Endometrial microvascular endothelial cells (primary cell): ENCODE measurements at regions not wholly inside any gene's neighbourhood (a gene's known extent, or its start where the extent isn't known, plus 50 kb on each side); places are given as distances from the start of the nearest gene placed in this dataset.

Experiments used
- in situ Hi-C: cut with HindIII; loops from 2 replicates; pipeline ENCODE4 v1.10.0; 2017; ENCODE audit warnings: low sequenced_read_pairs, low pct_unique_long_range_greater_than_20kb; ENCODE audit errors: inconsistent ontology term

DNA sequence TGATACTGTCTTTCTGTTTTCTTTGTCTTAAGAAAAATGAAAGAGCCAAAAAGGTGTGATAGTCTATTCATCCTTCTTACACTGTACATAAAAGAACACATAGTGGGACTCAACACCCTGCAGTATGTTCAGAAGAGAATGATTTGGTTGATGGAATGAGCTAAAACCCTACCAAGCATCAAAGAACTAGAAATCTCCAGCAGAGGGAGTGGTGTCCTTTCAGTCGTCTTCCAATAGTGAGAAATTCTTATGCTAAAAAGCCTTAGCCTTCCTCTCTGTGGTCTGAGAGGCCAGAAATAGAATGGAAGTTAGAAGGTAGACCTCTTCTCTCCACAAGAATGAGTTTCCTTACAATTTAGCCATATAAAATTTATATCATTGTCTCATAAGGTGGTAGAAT is 393.4 kb upstream of the SEL1L start:
- in situ Hi-C loops = no loop called here

DNA sequence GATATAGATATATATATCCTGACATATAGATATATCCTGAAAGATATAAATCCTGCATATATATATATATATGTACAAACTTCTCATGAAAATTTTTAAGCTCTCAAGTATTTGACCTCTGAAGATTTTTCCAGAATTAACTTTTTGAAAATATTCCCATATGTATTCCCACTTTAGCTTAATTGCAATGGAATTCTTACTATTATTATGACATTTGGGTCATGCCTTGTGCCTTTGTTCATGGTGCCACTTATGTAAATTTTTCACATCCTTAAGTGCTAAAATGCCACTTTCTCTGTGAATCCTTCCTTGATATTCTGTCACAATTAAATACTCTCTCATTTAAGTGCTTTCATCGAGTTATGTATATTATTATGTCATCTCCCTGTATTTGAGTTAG is 398.2 kb upstream of the SEL1L start:
- in situ Hi-C loops = no loop called here

DNA sequence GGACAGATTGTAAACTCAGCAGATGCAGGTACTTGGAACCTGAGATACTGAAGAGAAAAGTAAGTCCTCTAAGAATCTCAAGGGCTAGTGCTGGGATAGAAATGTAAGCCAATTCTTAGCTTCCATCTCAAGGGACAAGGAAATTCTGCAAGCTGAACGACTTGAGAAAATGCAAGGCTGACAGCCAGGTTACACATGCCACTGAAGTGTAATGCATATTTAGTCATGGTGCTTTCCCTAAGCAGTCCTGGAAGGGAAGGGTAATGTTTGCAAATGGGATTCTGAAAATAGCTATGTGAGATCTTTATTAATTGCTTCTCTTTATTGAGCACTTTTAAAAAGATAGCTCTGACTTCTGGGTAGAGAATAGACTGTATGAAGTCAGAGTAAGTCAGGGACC is 402.7 kb upstream of the SEL1L start:
- in situ Hi-C loops = no loop called here

DNA sequence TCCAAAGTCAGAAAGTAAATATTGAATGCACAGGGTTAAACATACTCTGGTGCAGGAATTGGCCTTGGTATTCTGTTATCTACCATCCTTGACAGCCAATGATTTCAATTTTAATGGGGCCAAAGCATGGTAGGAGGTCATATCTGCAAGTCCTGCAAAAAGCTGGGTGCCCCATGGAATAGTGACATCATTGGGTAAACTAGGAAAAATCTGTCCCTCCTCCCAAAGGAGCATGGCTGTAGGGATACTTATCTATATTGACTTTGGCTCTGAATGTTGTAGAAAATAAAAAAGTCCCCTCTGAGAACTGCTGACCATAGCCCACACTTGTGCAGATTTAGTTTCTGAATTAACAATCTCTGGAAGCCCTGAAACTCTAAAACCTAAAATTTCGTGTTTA is 403.2 kb upstream of the SEL1L start:
- in situ Hi-C loops = no loop called here

DNA sequence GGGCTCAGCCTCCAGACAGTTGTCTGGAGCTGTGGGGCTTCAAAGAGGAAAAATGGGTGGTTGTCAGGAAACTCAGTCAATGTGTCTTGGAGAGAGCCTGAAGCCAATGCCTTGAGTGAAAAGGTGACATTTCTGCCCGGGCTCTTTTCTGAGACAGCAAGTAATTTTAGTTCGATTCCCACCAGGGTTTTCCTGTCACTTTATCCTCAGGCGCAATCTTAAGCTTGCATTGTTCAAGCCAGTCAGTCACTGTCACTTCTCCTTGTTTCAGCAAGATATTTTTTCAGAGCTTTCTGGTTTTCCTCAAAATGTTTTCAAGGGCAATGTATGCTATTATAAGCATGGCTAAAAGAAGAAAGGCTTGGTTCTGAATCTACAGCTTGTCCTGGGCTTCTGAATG is 404.7 kb upstream of the SEL1L start:
- in situ Hi-C loops = no loop called here

DNA sequence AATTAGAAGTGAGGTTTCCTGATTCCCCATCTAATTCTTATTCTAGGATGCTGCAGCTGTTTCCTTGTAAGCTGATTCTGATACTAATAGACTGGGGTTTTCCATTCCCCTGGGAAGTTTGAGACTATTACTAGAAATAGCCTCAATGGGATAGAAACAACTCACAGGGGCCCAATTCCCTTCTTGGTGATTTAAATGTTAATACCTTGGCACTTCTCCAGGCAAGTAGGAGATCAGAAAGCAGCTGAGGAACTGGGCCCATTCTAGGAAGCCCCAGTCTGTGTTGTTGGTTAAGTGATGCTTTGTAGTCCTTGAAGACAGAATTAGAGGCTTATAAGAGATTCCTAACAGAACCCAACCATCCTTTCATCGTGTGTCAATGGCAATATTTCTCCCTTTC is 407.0 kb upstream of the SEL1L start:
- in situ Hi-C loops = no loop called here

DNA sequence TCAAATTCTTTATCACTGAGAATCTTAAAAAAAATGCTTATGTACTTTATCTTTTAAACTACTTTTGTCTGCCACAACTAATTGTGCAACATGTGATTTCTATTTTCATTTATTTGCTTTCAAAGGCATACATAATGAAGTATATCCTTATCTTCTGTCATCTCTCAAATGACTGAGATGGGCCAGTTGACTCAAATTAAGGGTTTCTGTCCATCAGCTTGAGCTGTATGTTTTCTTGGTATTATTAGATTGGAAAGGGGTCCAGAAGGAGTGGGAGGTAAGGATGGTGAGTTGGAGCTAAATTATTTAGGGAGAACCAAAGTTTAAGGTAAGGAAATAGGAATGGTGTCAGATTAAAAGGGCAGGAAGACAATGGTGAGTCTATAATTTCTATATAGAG is 408.4 kb upstream of the SEL1L start:
- in situ Hi-C loops = no loop called here

DNA sequence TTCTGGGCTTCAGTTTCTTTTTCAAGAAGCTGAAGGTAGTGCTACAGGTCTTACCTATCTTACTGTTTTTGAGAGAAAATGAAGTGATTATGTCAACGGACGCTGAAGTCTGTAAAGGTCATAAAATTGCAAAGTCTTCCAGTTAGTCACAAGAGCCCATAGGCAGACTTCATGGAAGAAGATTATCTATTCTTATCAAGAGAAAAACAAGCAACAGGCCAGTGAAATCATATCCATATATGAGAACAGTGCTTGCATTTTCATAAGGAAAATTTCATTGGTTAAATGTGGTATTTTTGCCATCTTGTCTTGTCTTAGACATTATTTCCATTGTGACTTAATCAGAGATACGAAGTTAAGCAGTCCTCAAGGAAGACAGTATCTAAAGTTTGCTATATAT is 412.7 kb upstream of the SEL1L start:
- in situ Hi-C loops = no loop called here

DNA sequence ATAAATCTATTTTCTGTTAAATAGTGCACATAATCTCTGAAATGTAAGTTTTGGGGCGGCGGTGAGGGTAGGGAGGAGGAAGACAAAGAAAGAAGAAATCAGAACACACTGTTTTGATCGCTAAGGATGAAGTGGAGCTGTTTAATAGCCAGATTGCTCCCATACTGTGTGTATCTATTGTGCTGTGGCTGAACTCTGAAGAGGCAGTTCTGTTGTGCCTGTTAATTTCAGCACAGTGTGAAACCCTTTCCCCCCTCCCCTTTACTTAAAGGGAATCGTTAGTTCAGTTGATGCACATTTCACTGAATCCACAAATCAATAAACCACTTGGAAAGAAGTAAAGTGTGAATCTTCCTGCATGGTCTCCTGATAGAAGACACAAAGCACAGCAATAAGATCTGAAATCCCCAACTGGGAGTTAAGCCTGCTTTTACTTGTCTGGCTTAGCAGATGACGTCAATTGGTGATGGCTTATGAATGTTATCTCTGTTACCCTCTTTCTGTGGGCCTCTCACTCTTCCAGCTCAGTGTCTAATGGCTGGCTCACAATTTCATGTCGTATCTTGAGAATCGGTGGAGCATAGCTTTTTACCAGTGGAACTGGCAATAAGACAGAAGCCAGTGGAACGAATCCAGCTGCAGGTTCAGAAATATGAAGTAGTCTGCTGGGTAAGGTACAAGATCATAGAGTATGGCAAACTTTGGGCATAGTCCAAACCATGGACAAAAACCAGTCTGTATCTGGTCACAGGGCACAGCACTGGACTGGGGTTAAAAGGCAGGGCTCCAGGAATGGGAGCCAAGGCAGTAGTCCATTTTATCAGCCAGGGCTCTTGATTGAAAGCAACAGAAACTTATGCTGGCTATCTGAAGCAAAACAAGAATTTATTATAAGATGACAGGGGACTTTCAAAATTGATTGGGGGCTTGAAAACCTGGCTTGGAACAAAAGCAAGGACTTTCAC is 413.5 kb upstream of the SEL1L start:
- in situ Hi-C loops = no loop called here

DNA sequence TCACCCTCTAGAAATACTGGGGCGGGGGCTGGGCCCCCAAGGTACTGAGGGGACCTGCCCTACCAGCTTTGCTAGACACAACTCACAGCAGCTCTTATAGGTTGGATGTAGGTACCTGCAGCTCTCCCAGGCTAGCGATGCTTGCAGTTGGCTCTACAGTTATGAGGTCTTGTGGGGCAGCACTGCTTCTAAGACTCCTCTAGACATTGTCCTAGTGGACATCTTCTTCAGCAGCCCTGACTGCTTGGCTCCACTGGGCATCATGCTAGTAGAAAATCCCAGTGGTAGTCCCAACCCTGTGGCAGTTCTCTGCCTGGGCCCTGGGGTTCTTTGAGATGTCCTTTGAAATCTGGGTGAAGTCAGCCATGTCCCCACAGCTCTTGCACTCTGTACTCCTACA is 419.3 kb upstream of the SEL1L start:
- in situ Hi-C loops = no loop called here

DNA sequence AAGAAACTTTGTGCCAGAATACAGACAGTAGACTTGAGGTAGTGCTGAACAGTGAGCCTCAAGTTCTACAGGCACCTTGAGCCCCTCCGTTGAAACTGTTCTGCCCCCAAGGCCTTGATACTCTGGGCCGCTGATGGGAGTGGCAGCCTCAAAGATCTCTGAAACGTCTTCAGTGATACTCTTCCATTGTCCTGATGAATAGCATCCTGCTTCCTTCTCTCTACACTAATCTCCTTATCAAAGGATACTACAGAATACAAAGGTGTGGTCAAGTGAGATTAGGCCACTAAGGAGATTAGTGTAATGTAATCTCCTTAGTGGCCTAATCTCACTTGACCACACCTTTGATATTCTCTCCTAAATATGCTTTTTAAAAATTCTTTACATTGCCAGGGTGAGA is 419.8 kb upstream of the SEL1L start:
- in situ Hi-C loops = no loop called here

DNA sequence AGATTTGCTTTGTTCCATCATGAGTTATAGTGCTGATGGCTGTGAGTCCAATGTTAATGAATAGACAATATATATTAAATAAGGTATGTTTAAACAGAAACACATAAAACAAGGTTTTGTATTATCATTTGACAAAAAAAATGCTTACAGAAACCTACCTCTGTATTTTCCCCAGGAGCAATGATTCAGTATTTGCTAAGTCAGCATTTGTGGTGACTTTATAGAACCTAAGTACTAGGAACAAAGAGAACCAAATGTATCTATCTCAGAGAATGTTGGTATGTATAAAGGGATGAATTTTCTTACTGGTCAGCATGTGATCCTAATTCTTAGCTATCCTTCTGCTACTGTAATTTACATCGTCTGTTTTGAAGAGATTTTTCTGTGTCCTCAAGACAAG is 421.5 kb upstream of the SEL1L start:
- in situ Hi-C loops = no loop called here

DNA sequence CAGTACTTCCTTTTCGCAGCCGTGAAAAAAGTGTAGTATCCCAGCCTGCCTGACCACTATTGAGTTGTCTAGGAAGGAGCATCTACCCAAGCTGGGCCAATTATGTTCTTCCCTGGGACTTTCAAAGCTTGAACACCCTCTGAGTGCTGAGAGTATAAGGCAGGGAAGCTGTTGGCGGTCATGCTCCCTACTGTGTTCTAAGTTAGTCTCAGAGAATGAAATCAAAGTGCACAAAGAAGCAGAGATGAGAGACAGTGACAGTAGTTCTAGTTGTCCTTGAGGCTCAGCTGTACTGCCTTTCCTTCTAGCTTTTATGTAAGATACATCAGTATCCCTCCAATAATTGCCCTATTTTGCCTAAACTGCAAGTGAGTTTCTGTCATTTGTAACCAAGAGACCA is 427.1 kb upstream of the SEL1L start:
- in situ Hi-C loops = no loop called here

DNA sequence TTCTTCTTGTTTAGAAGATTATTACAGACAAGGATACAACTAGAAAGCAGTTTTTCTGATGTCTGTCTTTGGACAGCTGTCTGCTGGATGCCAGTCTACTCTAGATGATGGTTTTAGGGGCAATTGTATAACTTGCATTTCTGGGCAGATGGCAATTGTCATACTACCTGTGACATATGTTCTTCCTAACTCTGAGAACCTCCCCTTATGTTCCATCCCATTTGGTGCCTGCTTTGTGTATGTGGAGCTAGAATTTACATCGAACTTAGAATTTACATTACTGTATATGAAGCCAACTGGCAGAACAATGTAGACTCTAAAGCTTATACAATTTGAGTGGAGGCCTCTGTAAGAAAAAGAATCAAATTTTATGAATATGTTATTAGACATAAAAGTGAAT is 430.2 kb upstream of the SEL1L start:
- in situ Hi-C loops = no loop called here

DNA sequence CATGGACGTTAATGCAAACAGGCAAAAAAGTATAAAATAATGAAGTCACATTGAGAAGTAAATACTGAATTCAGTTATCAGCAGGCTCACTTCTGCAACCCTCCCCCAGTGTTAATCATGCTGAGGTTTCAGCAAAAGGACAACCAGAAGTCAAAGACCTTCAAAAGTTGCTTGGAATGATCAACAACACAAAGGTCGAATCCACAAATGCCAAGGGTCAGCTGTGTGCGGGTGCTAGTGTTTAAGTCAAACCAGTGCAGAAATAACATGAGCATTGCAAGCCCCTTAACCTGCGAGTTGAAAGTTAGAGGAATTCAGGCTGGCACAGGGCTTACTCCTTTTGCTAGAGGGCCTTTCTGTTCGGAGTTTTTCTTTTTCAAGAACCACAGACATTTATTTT is 436.7 kb upstream of the SEL1L start:
- in situ Hi-C loops = no loop called here

DNA sequence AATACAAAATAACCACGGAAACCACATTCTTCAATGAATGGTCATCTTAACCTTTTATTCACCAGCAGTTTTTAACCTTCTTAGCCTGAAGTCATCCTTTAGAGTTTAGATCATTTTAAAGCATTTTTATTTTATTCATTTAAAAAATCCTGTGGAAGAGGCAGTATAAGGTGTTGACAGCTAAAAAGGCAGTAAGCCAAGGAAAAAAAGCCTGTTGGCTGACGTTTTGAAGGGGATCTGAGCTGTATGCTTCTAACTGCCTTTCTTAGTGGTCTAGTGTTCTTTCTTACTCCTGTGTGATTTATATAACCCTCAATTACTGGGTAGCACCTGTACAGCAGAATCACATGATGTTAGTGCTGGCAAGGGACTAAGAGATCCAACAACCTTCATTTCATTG is 438.3 kb upstream of the SEL1L start:
- in situ Hi-C loops = no loop called here

DNA sequence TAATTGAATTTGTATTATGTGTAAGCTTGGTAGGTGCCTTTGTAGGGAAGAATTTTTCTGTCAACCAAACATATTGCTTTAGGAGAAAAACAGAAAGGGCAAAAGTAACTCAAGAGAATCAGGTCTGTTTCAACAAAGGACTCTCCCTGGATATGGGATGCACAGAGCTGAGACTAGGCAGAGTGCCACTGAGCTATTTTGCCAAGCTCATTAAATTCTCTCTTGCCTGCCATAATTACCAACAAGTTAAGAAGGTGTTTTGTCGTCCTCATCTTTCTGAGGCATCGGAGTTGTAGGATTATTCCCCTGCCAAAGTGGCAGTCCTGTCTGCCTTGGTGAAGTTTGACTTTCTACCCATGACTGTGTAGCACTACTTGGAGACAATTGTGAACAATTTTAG is 438.9 kb upstream of the SEL1L start:
- in situ Hi-C loops = no loop called here

DNA sequence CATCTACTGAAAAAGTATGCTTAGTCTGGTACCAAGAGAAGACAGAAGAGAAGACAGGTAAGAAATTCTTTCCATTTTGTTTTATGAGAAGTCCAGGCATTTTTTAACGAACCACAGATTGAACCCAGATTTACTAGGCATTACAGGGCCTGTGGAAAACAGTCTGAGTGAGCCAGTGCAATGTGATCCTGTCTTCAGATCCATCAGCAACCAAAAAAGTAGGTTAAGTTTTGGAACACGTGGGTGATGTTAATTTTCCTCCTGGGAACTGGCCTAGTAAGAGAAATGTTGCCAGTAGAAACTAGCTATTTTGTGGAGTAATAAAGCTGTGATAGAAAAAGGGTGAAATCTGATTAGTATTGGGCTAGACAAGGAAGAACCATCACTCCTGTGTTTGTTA is 440.9 kb upstream of the SEL1L start:
- in situ Hi-C loops = no loop called here

DNA sequence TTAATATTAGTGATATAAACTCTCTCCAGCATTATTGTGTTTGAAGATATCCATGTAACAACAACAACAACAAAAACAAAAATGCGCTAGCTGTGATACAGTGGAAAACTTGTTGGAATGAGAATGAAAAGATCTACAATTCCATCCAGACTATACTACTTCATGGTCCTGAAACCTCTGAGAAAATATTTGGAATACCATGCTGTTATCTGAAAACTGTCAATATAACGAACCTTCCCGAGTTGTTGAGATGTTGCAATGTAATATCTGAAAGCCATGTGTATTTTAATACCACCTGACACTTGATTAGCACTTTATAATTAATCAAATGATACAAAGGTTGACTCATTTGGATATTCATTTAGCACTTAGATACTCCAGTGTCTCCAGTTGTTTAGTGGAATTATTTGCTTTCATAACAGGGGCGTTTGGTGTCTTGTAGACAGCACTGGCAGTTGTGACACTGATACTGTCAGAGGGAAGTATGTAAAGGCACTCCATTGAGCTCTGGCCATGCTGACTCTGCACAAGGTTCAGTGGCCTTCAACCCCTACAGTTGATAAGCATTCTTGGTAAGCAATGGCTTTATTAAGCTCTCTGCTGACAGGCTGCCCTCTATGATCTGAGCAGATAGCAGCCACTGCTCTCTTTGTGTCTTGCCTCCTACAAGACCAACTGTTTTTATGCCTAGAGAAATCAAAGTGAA is 447.1 kb upstream of the SEL1L start:
- in situ Hi-C loops = no loop called here

DNA sequence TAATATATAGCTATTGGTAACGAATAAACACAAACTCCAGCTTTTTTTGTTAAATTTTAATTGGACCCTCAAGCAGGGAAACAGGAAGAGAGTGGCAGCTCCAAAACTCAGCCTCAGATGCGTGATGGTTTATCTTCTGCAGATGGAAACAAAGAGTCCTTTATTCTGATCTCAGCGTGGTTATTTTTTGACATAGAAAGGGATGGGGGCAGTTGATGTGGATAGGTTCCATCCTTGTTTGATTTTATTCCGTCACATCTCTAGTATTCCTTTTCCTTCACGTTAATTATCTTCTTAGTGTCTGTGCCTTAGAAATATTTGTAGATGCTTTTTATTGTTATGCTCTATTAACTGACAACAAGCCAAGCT is 447.6 kb upstream of the SEL1L start:
- in situ Hi-C loops = no loop called here
